Skeletal muscle tissue (tissue), 3 donors: ENCODE measurements at regions not wholly inside any gene's neighbourhood (a gene's known extent, or its start where the extent isn't known, plus 50 kb on each side); places are given as distances from the start of the nearest gene placed in this dataset.

Experiments
- H3K27ac ChIP-seq: one replicate; pipeline ENCODE4 v1.7.0; 2013; ENCODE audit warnings: mild to moderate bottlenecking, low read depth, low read length, inconsistent platforms
- H3K27me3 ChIP-seq, 3 donors: one replicate each; pipeline ENCODE4 v1.7.0; 2013; ENCODE audit warnings: low read length in 3 of 3; ENCODE audit not compliant: control insufficient read depth in 3 of 3, insufficient read depth in 3 of 3
- H3K36me3 ChIP-seq, 3 donors: one replicate each; pipeline ENCODE4 v1.7.0; 2013; ENCODE audit warnings: low read length in 3 of 3; ENCODE audit not compliant: control insufficient read depth in 3 of 3, insufficient read depth in 3 of 3
- H3K4me1 ChIP-seq, 3 donors: one replicate each; pipeline ENCODE4 v1.7.0; 2013; ENCODE audit warnings: low read length in 3 of 3, mild to moderate bottlenecking in 3 of 3; ENCODE audit not compliant: control insufficient read depth in 3 of 3, insufficient read depth in 3 of 3
- H3K4me3 ChIP-seq, 3 donors: one replicate each; pipeline ENCODE4 v1.7.0; 2013; ENCODE audit warnings: low read length in 3 of 3
- H3K9ac ChIP-seq, 3 donors: one replicate each; pipeline ENCODE4 v1.7.0; 2013; ENCODE audit warnings: low read length in 3 of 3, mild to moderate bottlenecking in 3 of 3, moderate library complexity in 2 of 3, low read depth in 1 of 3
- H3K9me3 ChIP-seq, 3 donors: one replicate each; pipeline ENCODE4 v1.7.0; 2013; ENCODE audit warnings: low read length in 3 of 3; ENCODE audit not compliant: control insufficient read depth in 3 of 3
- donor health status: Osteomylitis.

DNA sequence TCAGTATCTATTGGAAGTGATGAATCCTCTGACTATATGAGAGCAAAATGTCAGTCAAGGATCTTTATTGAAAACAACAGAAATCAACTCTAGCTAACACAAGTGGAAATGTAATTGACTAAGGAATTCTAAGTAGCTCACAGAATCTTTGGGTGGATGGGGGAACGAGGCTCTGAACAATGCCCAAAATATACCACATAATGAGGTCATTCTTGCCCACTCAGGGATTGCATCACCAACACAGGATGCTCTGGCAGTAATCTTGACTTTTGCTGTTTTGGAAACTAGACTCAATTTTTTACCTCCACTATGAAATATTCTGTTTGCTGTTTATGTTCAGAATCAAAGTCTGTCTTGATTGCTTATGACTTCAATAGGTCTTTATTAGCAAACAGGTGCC lies 127.4 kb upstream of the UNC5C start:
- Histone ChIP-seq H3K27ac (no peak overlapping the region), H3K9me3 (no peaks in the 10 kb centered on the region), H3K4me1 (no peaks in the 10 kb centered on the region), H3K9ac (no peak overlapping the region), H3K27me3 (no peaks in the 10 kb centered on the region), H3K36me3 (no peaks in the 10 kb centered on the region), H3K4me3 (no peak overlapping the region)

DNA sequence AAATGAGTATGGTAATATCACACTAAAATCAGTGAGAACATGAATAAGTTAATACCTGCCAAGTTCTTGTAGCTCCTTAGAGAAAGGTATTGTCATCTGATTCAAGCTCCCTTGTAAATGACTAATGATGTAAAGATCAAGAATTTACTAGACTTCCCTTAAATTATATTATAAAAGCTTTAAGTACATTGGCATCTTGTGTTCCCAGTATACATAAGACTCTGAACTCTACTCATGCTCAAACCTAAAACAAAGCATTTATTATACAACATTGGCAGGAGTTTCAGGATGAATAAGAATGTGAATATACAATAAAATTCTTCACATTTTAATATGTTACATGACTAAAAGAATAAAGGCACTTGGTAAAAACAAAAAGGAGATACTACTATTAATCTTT lies 126.8 kb upstream of the UNC5C start:
- Histone ChIP-seq H3K4me1 (no peaks in the 10 kb centered on the region), H3K36me3 (no peaks in the 10 kb centered on the region), H3K9me3 (no peaks in the 10 kb centered on the region), H3K27me3 (no peaks in the 10 kb centered on the region), H3K9ac (no peak overlapping the region), H3K27ac (no peak overlapping the region), H3K4me3 (no peak overlapping the region)

DNA sequence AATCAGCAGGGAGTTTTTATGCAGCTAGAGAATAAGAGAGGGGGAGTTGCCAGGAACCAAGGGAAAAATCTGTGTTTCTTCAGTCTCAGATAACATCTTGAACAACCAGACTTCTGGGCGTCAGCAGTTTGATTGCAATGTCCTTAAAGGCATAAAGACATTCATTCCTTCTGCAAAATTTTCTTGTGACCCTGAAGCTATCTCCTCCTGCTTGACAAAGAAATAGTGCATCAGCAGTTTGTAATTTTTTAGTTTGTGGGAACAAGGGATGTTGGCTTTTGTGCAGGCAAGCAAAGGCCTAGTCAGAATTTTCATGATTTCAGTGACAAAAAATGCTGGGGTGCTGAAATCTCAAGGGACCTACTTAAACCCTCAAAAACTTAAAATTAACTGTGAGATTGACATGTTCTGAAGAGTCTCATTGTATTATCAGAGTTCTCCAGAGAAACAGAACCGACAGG lies 125.8 kb upstream of the UNC5C start:
- Histone ChIP-seq H3K27me3 (no peaks in the 10 kb centered on the region), H3K4me3 (no peak overlapping the region), H3K9me3 (no peaks in the 10 kb centered on the region), H3K9ac (no peak overlapping the region), H3K36me3 (no peaks in the 10 kb centered on the region), H3K4me1 (no peaks in the 10 kb centered on the region), H3K27ac (no peak overlapping the region)

DNA sequence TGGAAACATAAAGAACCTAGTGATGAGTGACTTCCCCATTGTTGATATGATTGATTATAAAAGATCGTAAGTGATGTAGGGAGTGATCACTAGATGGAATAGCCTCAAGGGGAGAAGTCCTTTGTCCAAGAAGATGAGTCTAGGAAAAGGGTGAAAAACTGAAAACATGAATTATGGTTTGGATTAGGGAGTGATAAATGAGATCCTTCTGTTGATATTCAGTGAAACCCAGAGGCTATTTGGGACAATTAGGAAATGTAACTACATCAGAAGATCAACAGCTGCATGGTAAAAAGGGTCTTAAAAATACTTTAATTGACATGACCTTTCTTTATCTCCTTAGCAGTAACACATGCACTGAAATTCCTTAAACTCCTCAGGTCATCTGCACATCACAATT lies 124.0 kb upstream of the UNC5C start:
- Histone ChIP-seq H3K27ac (no peak overlapping the region), H3K9me3 (no peaks in the 10 kb centered on the region), H3K27me3 (no peaks in the 10 kb centered on the region), H3K9ac (no peak overlapping the region), H3K4me1 (no peaks in the 10 kb centered on the region), H3K36me3 (no peaks in the 10 kb centered on the region), H3K4me3 (no peak overlapping the region)

DNA sequence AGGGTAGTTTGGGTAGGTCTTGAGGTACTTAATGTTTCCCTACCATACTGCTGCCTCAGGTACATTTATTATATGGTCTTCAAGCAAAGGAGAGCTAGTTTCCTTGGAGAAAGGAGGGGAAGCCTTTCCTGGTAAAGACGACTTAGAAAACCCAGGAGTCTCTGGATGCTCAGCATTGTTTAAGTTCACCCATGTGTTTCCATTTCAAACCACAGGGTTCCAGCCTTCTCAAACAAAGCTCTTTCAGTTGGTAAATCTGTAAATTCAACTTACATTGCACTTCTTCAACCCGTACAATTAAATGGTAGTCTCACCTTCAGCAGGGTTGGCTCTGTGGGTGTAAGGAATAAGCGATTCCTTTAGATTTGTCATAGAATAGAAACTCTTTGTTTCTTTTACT lies 111.9 kb upstream of the UNC5C start:
- H3K4me3 ChIP-seq = no peak overlapping the region
- no peaks in the 10 kb centered on the region for H3K36me3 ChIP-seq
- H3K9me3 ChIP-seq = no peaks in the 10 kb centered on the region
- no peak overlapping the region for H3K27ac ChIP-seq
- H3K9ac ChIP-seq = no peak overlapping the region
- no peaks in the 10 kb centered on the region for H3K27me3 ChIP-seq
- H3K4me1 ChIP-seq = no peaks in the 10 kb centered on the region

DNA sequence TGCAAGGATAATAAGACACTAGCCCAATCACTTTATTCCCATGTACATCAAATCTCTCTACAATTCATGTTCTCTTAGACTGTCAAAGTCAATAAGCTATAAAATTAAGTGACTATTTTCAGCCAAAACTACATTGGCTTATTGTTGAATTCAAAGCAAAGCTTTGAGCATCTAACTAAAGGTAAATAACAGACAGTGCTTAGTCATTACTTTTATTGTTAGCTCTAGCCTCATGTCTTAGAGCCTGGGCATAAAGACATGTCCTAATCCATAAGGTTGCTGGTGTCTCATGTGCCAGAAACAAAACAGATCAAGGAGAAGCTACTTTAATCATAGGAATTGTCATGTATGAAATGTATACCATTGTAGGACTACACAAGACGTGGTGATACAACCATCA lies 103.1 kb upstream of the UNC5C start:
- Histone ChIP-seq H3K4me1 (no peaks in the 10 kb centered on the region), H3K36me3 (no peaks in the 10 kb centered on the region), H3K9me3 (peaks cover 0 to 4% (median 0%) of the 10 kb centered on the region in 3 donors), H3K27ac (no peak overlapping the region), H3K27me3 (no peaks in the 10 kb centered on the region), H3K4me3 (no peak overlapping the region), H3K9ac (no peak overlapping the region)

DNA sequence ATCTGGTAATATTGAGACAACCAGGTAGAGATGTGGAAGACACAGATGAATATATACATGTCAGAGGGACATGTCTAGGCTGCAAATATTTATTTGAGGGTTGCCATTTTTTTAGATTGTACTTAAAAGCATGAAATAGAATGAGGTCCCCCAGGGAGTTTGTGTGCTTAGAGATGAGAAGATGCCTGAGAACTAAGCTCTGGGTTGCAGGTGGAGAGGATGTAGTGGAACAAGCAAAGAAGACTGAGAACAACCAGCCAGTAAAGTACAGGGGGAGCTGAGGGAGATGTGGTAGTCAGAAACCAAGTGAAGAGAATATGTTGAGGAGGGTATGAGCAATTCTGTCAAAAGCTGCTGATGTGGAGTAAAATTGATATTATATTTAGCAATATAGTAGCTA lies 95.6 kb upstream of the UNC5C start:
- no peaks in the 10 kb centered on the region for H3K27me3 ChIP-seq
- H3K4me3 ChIP-seq = no peak overlapping the region
- H3K4me1 ChIP-seq = no peaks in the 10 kb centered on the region
- no peaks in the 10 kb centered on the region for H3K36me3 ChIP-seq
- no peak overlapping the region for H3K27ac ChIP-seq
- no peaks in the 10 kb centered on the region for H3K9me3 ChIP-seq
- H3K9ac ChIP-seq = no peak overlapping the region

DNA sequence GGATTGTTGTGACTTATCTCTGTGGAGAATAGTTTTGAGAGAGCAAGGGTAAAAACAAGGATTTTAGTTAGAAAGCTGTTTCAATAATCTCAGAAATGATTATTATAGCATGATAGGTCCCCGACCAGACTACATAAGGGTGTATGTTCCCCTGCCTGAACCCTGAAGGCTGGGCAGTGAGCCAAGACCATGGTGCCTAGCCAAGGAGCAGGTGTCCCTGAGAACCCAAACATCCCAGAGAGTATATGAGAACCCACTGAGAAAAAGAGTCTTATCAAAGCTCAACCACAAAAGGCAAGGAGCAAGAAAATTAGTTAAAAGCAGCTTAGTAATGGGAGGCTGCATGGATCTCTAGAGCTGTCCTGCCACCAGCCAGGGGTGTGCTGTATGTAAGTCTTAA lies 94.9 kb upstream of the UNC5C start:
- H3K36me3 ChIP-seq = no peaks in the 10 kb centered on the region
- no peak overlapping the region for H3K9ac ChIP-seq
- no peak overlapping the region for H3K4me3 ChIP-seq
- H3K9me3 ChIP-seq = no peaks in the 10 kb centered on the region
- H3K4me1 ChIP-seq = no peaks in the 10 kb centered on the region
- H3K27ac ChIP-seq = no peak overlapping the region
- H3K27me3 ChIP-seq = no peaks in the 10 kb centered on the region

DNA sequence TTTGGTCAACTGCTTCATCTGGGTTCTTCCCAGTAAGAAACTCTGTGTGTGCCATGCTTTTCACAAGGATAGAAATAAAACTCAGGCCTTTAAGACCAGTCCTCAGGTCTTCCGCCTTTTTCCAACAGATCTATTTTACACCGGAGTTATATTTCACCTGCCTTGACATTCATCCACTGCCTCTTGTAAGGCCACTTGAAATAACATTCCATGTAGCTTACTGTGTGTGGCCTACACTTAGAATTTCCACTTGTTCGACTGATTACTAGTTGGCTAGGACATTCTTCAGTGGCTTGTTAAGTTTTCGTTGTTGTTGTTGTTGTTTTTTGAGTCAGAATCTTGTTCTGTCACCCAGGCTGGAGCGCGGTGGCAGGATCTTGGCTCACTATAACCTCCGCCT lies 92.8 kb upstream of the UNC5C start:
- H3K4me3 ChIP-seq = no peak overlapping the region
- H3K27me3 ChIP-seq = no peaks in the 10 kb centered on the region
- H3K27ac ChIP-seq = no peak overlapping the region
- H3K4me1 ChIP-seq = no peaks in the 10 kb centered on the region
- H3K36me3 ChIP-seq = no peaks in the 10 kb centered on the region
- H3K9ac ChIP-seq = no peak overlapping the region
- H3K9me3 ChIP-seq = no peaks in the 10 kb centered on the region

DNA sequence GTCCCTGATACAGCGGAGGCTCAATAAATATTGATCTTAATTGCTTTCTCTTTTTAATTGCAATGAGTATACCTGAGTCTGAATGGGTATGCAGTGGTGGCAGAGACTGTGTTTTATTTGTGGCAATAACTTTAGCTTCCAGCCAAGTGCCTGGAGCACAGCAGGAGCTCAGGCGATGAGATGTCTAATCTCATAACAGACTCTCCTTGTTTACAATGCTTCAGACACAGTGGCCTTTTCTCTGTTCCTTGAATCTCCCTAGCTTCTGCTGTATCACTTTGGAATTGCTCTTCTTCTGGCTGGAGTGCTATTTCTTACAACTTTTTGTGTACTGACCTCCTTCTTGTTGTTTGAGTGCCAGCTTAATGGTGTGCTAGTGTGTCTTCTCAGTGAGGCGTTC lies 91.5 kb upstream of the UNC5C start:
- no peak overlapping the region for H3K4me3 ChIP-seq
- no peaks in the 10 kb centered on the region for H3K4me1 ChIP-seq
- H3K27ac ChIP-seq = no peak overlapping the region
- H3K27me3 ChIP-seq = no peaks in the 10 kb centered on the region
- H3K9ac ChIP-seq = no peak overlapping the region
- H3K36me3 ChIP-seq = no peaks in the 10 kb centered on the region
- no peaks in the 10 kb centered on the region for H3K9me3 ChIP-seq

DNA sequence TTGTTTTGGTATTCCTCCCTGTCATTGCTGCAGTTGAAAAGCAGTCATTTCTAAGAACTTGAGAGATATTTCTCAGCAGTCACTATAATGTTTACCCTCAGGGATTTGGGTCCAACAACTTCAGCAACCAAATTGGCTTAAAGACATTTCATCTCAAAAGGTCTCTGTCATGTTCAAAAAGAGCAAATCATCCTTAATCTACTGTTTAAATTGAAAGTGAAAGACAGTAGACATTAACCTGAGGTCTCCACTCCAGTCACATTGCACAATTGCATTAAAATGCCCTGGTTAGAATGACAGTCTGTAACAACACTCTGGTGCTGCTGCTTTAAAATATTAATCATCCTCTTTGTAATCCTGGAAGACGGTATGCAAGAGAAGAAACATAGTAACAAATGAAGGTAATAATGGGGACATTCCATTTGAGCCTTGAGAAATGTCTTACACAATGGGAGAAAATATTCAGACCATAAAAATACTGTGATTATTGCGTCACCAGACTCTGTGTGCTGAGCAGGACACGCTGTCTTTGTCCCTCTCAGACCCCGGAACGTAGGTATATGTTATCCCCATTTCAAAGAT lies 90.2 kb upstream of the UNC5C start:
- Histone ChIP-seq H3K4me3 (no peak overlapping the region), H3K36me3 (no peaks in the 10 kb centered on the region), H3K4me1 (no peaks in the 10 kb centered on the region), H3K9ac (no peak overlapping the region), H3K9me3 (no peaks in the 10 kb centered on the region), H3K27me3 (no peaks in the 10 kb centered on the region), H3K27ac (no peak overlapping the region)
